Stimulated activated naive CD4-positive, alpha-beta T cell treated with Interleukin-2 at 50 U/mL for 16 hours (primary cell): ENCODE measurements at regions not wholly inside any gene's neighbourhood (a gene's known extent, or its start where the extent isn't known, plus 50 kb on each side); places are given as distances from the start of the nearest gene placed in this dataset.

Source experiments
- DNase-seq: peaks from one replicate; lab custom pipeline; 2025; lab: John Stamatoyannopoulos, UW

DNA sequence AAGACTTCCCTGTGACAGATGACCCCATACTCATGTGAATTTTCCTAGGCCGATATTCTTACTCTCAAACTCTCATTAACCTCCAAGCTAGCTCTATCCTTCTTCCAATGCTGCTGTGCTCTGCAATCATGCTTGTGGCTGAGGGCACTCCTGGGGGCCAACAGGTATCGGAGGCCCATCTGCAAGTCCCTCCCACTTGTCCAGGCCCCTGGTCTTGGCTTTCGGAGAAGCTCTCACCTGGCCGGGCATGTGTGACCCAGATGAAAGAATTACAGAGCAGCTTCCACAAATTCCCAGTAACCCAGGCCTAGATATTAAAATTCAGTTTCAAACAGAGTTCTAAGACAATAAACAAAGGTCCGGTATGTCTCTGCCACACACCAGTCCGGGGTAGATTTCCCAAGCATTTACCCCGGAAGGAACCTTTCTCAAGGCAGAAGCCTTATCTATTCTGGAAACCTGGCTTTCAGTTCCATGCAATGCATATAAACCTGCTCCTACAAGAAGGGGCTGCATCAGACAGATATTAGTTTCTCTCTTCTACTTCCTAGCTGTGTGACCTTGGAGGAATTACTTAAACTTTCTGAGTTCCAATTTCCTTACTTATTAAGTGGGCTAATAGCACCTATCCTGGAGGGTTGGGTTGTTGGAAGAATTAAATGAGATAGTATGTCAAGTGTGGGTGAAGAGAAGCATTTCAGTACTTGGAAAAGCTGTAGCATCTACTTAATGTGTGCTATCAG lies 270.8 kb downstream of the PTTG2 start:
- DNase-seq, result no peak

- DNase-seq, result no peak
These were observed 271.4 kb downstream of the PTTG2 start for GRCh38 chr4:38231626-38232025.

- DNase-seq, result no peak
These were observed 272.5 kb downstream of the PTTG2 start for GRCh38 chr4:38232741-38233140.

DNA sequence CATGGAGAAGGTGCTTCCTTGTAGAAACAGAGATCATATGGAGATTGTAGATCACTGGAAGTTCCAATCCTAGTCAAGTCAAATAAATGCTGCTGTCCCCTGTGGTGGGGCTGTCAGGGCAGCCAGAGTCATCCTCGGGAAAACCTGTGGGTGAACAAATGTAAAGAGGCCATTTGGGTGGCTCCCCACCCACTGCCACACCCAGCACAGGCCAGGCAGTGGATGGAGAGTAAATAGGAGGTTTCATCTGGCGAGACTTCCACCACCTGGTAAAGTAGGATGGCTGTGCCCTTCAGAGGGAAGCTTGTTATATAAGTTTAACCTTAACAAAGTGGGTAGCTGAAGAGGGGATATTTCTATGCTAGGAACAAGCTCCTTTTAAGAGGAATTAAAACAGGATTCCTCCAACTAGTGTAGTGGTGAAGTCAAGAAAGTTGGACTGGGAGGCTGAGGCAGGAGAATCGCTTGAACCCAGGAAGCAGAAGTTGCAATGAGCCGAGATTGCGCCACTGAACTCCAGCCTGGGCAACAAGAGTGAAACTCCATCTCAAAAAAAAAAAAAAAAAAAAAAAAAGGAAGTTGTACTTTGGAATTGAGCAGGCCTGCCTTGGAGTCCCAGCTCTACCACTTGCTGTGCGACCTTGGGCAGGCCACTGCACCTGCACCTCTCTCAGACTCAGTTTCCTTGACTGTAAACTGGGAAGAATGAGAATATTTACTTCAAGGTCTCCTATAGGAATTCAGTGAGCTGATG lies 273.7 kb downstream of the PTTG2 start:
- DNase-seq, result no peak

DNA sequence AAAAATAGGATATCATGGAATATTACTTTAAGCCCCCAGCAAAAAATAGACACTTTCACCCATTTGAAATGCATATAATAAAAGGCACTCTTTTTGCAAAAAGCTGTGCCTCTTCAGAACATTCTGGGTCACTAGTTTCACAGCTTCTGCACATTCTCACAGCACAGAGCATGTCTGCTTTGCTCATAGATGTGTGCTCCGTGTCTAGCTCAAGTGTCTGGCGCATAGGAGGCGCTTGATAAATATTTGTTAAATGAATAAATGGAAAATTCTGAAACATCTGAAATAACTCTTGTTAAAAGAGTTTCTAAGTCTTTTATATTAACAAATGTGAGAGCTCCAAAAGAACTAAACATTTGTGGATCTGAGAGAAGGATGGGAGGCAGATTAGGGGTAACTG lies 275.2 kb downstream of the PTTG2 start:
- no peak for DNase-seq

DNA sequence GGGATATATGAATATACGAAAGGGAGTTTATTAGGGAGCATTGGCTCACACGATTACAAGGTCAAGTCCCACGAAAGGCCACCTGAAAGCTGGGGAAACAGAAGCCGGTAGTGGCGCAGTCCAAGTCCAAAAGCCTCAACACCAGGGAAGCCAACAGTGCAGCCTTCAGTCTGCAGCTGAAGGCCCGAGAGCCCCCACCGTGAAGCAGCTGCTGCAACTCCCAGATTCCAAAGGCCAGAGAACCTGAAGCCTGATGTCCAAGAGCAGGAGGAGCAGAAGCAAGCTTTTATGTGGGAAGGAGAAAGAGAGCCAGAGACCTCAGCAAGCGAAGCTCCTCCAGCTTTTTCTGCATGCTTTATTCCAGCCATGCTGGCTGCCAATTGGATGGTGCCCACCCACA lies 275.8 kb downstream of the PTTG2 start:
- DNase-seq, result no peak

- DNase-seq, result no peak
These were observed 276.3 kb downstream of the PTTG2 start for GRCh38 chr4:38236503-38236902.

DNA sequence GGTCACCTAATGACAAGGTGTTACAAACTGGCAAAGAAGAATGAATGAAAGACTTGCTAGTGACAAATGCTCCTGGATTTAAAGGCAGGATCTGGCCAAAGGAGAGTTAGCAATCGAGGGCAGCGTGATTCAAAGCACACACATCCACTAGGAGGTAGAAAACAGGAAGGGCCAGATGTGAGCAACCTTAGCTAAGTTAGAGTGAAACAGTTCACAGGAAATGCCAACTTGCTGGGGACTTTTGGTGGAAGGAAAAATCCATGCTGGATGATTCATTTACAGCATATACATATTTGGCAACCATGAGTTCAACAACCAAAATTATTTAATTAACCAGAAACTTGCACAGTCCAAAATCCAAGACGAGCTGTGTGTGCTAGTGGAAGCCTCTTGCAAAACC lies 276.9 kb downstream of the PTTG2 start:
- no peak for DNase-seq

DNA sequence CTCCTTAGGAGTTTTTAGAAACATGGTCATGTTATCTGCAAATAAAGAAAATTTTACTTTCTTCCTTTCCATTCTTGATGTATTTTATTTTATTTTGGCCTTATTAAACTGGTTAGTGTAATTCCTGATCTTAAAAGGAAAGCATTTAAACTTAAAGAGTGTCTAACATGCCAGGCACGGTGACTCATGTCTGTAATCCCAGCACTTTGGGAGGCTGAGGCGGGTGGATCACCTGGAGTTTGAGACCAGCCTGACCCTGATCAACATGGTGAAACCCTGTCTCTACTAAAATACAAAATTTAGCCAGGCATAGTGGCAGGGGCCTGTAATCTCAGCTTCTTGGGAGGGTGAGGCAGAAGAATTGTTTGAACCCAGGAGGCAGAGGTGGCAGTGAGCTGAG lies 281.3 kb downstream of the PTTG2 start:
- DNase-seq, result no peak

DNA sequence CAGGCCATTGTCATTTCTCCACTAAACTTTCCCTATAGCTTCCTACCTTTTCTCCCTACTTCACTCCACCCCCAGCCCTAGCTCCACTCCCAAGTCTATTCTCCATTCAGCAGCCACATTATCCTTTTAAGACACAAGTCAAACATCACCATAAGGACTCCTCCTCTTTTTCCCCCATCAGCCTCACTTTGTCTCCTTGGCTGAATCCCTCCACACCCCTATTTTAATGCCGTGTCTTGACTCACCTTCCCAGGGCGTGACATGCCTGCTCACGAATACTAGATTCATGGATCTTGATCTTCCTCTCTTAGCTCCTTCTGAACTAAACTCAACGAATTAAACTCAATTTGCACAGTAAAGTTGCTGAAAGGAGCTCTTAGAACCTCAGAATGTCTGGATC lies 281.9 kb downstream of the PTTG2 start:
- no peak for DNase-seq

DNA sequence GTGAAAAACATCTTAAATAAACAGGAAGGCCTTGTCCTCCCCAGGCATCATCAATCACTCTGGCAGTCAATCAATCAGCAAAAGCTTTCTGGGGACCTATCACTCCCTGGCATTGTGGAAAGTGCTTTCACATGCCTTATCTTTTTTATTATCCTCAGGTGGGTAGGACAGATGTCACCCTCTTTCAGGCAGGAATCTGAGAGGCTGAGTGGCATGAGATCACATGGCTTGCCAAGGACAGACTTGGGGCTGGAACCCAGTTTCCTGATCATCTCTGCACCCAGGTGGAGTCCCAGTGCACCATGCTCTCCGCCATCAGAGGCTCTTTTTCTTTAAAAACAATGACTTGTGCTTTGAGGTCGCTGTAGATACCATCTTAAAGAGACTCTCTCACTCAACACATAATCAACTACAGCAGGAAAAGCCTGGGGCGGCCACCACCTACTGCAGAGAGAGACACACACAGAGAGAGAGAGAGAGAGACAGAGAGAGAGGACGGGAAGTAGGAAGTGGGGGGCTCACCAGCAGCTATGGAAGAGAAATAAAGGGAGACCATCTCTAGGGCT lies 282.7 kb downstream of the PTTG2 start:
- DNase-seq, result no peak

- DNase-seq, result no peak
These were observed 283.3 kb downstream of the PTTG2 start for GRCh38 chr4:38243388-38244053.

DNA sequence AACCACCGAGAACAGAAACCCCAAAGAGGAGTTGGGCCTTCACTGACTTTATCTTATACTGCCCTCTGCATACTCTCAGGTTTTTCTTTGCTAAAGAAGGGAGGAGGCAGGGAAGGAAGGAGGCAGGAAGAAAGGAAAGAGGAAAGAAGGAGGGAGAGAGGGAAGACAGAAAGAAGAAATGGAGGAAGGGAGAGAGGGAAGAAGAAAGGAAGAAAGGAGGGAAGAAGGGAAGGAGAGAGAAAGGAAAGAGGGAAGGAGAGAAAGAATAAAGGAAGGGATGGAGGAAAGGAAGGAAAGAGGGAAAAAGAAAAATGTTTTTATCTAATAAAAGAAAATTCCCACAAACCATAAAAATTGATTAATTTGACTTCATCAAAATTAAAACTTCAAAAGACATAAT lies 294.6 kb downstream of the PTTG2 start:
- no peak for DNase-seq

GRCh38 chr4:38255572-38255971 lies 295.4 kb downstream of the PTTG2 start:
- no peak for DNase-seq

DNA sequence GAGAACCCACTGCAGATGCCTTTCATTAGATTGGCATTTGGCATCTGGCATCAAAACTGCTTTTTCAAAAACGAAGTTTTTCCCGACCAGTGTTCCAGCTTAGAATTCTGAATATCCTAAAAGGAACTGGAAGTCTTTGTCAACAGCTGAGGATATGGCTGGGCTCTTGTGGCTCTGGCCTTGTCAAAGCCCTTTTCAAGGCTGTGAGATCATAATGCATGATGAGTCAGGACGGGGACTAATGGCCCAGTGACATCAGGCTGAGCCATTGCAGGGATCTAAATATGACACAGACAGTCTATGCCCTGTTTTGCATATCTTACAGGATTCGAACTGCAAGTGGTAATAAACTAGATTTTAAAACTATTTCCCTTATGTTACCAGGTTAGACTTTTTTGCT lies 306.4 kb downstream of the PTTG2 start:
- peak; percentile 0 for DNase-seq

DNA sequence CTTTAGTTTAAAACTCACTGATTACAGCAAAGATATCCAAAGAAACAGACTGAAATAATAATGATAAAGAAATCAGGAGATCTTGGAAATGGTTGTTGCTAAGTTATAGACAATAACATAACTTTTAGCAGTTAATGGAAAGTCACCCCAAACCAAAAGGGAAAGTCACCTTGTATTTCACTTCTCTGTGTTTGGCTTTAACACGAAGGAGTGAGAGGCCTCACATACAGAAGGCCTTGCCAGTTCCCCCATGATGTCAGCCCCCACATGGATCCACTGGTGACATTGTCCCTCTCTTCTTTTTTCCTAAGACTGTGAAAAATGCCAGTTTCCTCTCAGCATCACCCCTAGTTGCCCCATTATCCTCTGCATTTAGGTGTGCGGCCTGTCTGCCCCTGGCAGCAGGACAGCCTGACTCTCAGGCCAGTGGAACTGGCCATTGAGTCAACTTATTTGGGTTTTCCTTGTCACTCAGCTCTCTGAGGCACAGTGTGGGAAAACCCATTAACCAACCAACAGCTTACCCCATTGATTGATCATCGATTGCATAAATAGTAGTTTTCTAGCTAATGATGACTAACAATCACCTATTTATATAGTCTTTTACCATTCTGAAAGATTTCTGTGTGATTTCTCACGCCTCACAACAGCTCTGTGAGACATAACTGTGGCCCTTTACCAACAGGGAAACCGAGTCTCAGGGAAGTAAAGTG lies 308.1 kb downstream of the PTTG2 start:
- DNase-seq, result no peak

DNA sequence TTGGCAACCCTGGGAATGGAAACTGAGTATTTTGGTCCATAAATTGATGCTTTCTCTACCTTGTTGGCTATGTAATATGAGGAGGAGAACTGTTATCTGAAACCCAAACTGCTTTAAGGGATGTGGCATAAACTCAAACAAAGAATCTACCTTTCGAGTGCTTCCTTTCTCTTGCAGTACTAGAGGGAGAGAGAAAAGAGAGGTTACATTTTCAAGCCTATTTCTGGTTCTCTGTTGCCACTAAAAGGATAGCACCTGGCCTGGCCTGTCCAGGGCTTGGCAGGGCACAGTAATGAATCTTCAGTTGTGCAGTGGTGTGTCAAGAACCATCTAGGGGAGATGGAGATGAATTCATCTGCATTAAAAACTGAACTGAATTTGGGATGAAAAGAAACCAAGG lies 308.6 kb downstream of the PTTG2 start:
- no peak for DNase-seq

DNA sequence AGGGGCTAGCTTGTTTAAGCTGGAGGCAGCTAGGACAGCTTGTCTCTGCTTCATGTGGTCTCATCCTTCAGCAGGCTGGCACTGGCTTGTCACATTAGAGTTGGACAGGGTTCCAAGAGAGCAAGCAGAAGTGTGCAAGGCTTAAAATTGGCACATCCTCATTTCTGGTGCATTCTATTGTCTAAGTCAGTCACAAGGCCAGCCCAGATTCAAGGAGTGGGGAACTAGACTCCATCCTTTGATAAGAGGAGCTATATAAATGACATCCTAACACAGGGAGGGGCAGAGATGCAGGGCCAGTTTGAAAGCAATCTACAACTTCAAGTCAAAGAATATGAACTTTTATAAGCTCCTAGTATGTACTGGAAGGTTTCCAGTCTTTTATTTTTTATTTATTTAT lies 313.2 kb downstream of the PTTG2 start:
- DNase-seq, result no peak

DNA sequence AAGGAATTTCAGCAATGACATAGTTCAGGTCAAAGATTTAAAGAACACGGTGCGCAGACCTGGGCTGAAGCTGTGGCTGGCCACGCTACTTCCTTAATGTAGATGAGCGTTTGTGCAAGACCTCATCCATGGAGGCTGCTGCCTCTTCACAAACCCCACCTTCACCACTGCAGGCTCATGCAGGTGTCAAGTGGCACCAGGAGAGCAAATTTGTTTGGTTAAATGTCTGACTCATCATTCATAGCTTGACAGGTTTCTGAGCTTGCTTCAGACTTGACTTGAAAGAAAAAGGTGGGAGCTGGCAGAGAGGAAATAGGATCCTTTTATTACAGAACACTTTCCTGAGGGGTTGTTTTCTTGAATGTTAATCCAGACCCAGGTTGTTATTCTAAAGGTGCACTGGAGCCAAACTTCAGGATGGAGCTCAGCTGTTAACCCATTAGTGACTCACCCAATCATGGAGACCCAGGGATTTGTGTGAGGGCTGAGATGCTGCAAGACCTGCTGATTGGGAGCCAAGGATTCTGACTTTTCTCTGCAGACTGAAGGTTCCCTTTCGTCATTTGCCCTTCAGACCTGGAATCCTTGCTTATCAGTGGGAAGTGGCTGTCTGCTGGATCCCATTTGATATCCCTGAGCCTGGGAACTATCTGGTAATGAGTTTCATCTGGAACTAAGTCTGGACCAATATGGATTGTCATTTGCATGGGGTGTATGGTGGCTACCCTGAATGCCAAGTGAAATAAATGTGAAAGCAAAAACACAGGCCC lies 315.3 kb downstream of the PTTG2 start:
- DNase-seq, result no peak

GRCh38 chr4:38278255-38278654 lies 318.1 kb downstream of the PTTG2 start:
- no peak for DNase-seq

- DNase-seq, result no peak
These were observed 318.9 kb downstream of the PTTG2 start for GRCh38 chr4:38279077-38279476.
